BLaER1 treated with 17β-estradiol and CSF1 and Interleukin-3, amounts not matched to agents 10 nM and 100 nM (cell line): ENCODE measurements at regions not wholly inside any gene's neighbourhood (a gene's known extent, or its start where the extent isn't known, plus 50 kb on each side); places are given as distances from the start of the nearest gene placed in this dataset.

Experiments used
- H3K27ac ChIP-seq, 11 experiments: shearing (Covaris generic); formaldehyde crosslinking; 2 replicates each; pipeline ENCODE4 v1.8.1; 2022
- H3K27me3 ChIP-seq, 11 experiments: shearing (Covaris generic); formaldehyde crosslinking; 2 replicates each; pipeline ENCODE4 v1.8.1; 2022
- H3K36me3 ChIP-seq, 11 experiments: shearing (Covaris generic); formaldehyde crosslinking; 2 replicates each; pipeline ENCODE4 v1.8.1; 2022
- H3K4me1 ChIP-seq, 10 experiments: shearing (Covaris generic); formaldehyde crosslinking; 2 replicates each; pipeline ENCODE4 v1.8.1; 2022
- H3K4me2 ChIP-seq, 11 experiments: shearing (Covaris generic); formaldehyde crosslinking; 2 replicates each; pipeline ENCODE4 v1.8.1; 2022
- H3K4me3 ChIP-seq, 10 experiments: shearing (Covaris generic); formaldehyde crosslinking; 2 replicates each; pipeline ENCODE4 v1.8.1; 2022
- H3K9ac ChIP-seq, 11 experiments: shearing (Covaris generic); formaldehyde crosslinking; 2 replicates each; pipeline ENCODE4 v1.8.1; 2022
- H3K9me3 ChIP-seq, 11 experiments: shearing (Covaris generic); formaldehyde crosslinking; replicated peaks in 1 of 11; 2 replicates each; pipeline ENCODE4 v1.8.1; 2022
- H4K20me1 ChIP-seq, 11 experiments: shearing (Covaris generic); formaldehyde crosslinking; 2 replicates each; pipeline ENCODE4 v1.8.1; 2022
- Cebpa-rat ChIP-seq, 11 experiments: shearing (Covaris generic); IDR thresholded peaks; 2 replicates each; pipeline ENCODE4 v1.8.1; 2022

DNA sequence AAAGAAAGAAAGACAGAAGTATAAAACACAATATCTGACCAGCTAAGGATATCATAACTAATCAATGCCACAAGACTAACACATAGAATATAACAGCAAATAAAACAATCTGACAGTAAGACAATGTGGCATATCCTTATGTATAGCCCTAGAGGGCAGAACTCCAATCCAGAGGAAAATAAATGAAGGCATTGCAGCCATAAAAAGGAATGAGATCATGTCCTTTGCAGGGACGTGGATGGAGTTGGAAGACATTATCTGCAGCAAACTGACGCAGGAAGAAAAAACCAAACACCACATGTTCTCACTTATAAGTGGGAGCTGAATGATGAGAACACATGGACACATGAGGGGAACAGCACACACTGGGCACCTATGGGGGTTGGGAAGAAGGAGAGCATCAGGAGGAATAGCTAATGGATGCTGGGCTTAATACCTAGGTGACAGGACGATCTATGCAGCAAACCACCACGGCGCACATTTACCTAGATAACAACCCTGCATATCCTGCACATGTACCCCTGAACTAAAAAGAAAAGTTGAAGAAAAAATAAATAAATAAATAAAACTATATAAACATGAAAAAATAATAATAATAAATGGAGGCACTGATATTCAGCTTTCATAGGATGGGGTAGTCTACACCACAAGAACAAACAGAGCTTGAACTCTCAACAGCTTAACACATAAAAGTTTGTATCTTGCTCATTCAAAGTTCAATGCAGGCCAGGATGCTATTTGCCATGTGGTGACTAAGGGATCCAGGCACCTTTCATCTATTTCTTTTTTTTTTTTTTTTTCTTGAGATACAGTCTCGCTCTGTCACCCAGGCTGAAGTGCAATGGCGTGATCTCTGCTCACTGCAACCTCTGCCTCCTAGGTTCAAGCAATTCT is 66.1 kb upstream of the KAT6B start:
- Histone ChIP-seq H3K4me2 (no peak overlapping the region), H3K9me3 (peaks cover 0 to 11% (median 0%) of the 10 kb centered on the region in 11 experiments; a peak in 4 of 22 replicates), H3K27me3 (no peaks in the 10 kb centered on the region), H3K27ac (no peak overlapping the region), H4K20me1 (no peaks in the 10 kb centered on the region), H3K4me1 (peaks cover 0 to 9% (median 3%) of the 10 kb centered on the region in 10 experiments; a peak in 11 of 20 replicates), H3K4me3 (no peak overlapping the region), H3K9ac (no peak overlapping the region), H3K36me3 (no peaks in the 10 kb centered on the region)
- no peak for TF ChIP-seq Cebpa-rat (IDR thresholded peaks at IDR 0.05)

DNA sequence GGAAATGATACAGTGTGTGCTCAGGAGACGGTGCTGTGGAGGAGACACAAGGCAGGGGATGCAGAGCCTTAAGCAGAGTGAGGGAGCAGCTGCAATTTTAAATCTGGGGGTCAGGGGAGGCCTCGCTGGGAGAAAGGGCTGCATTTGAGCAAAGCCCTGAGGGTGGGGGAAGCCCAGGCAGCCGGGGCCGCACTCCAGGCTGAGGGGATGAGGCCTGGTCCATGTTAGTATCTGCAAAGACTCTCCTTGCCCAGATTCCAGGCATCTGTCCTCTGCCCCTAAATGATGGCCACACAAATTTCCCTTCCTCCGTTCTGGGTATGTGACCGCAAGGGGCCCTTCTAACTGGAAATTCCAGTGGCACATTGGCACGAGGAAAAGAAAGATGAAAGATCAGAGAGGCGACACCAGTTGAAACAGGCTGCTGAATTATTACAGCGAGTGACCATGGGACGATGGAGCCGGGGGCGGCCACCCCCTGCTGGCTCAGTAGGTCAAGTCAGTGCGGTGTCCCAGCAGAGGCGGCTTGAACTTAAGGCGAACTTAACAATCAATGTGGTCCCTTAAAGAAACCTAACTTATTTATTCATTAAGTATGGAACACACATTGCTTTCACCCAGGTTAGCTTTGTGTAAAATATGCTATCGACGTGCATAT is 62.3 kb upstream of the KAT6B start:
- Histone ChIP-seq H3K4me1 (peaks cover 0 to 5% (median 0%) of the 10 kb centered on the region in 10 experiments; a peak in 3 of 20 replicates), H4K20me1 (no peaks in the 10 kb centered on the region), H3K9ac (no peak overlapping the region), H3K9me3 (no peaks in the 10 kb centered on the region), H3K4me3 (no peak overlapping the region), H3K27ac (no peak overlapping the region), H3K36me3 (no peaks in the 10 kb centered on the region), H3K27me3 (no peaks in the 10 kb centered on the region), H3K4me2 (no peak overlapping the region; a peak in 1 of 22 replicates)
- no peak for TF ChIP-seq Cebpa-rat (IDR thresholded peaks at IDR 0.05)

- Histone ChIP-seq H3K36me3 (no peaks in the 10 kb centered on the region), H3K4me1 (peaks cover 0 to 9% (median 3%) of the 10 kb centered on the region in 10 experiments; a peak in 11 of 20 replicates), H3K4me2 (no peak overlapping the region), H3K4me3 (no peak overlapping the region), H3K9ac (no peak overlapping the region), H3K9me3 (no peaks in the 10 kb centered on the region), H4K20me1 (no peaks in the 10 kb centered on the region), H3K27ac (no peak overlapping the region), H3K27me3 (no peaks in the 10 kb centered on the region)
- no peak for TF ChIP-seq Cebpa-rat (IDR thresholded peaks at IDR 0.05)
These were observed 60.9 kb upstream of the KAT6B start for GRCh38 chr10:74765465-74765975.

- H3K9ac ChIP-seq, result no peak overlapping the region
- no peak overlapping the region for H3K4me2 ChIP-seq
- no peaks in the 10 kb centered on the region for H3K36me3 ChIP-seq
- H3K27ac ChIP-seq, result no peak overlapping the region
- H3K4me1 ChIP-seq, result peaks cover 0 to 15% (median 10%) of the 10 kb centered on the region in 10 experiments; a peak in 11 of 20 replicates
- no peak overlapping the region for H3K4me3 ChIP-seq
- H3K9me3 ChIP-seq, result no peaks in the 10 kb centered on the region
- TF ChIP-seq Cebpa-rat (IDR thresholded peaks at IDR 0.05), result no peak
- no peaks in the 10 kb centered on the region for H4K20me1 ChIP-seq
- H3K27me3 ChIP-seq, result no peaks in the 10 kb centered on the region
These were observed 59.9 kb upstream of the KAT6B start for GRCh38 chr10:74766501-74766900.

DNA sequence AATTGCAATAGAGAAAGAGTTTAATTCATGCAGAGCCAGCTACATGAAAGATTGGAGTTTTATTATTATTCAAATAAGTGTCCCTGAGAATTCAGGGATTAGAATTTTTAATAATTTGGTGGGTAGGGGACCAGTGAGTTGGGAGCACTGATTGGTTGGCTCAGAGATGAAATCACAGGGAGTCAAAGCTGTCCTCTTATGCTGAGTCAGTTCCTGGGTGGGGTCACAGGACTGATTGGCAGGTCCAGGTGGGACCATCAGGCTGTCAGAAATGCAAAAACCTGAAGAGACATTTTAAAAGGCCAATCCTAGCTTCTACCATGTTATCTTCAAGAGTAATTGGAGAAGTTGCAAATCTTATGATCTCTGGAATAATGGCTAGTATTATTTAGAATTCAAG is 56.0 kb upstream of the KAT6B start:
- H4K20me1 ChIP-seq, result no peaks in the 10 kb centered on the region
- H3K27me3 ChIP-seq, result no peaks in the 10 kb centered on the region
- no peak overlapping the region for H3K4me3 ChIP-seq
- peak overlapping the region in 4 of 11 experiments; percentile 3 to 25 (median 8); a peak in 2 of 22 replicates for H3K4me2 ChIP-seq
- H3K27ac ChIP-seq, result no peak overlapping the region
- no peak overlapping the region for H3K9ac ChIP-seq
- peaks cover 9 to 20% (median 13%) of the 10 kb centered on the region in 11 experiments for H3K9me3 ChIP-seq
- H3K4me1 ChIP-seq, result peaks cover 0 to 14% (median 9%) of the 10 kb centered on the region in 10 experiments; a peak in 11 of 20 replicates
- H3K36me3 ChIP-seq, result no peaks in the 10 kb centered on the region
- no peak for TF ChIP-seq Cebpa-rat (IDR thresholded peaks at IDR 0.05)

GRCh38 chr10:74771054-74771453 is 55.3 kb upstream of the KAT6B start:
- no peak for TF ChIP-seq Cebpa-rat (IDR thresholded peaks at IDR 0.05)
- Histone ChIP-seq H3K4me3 (no peak overlapping the region), H3K4me2 (peak overlapping the region in 4 of 11 experiments; percentile 3 to 25 (median 8); a peak in 3 of 22 replicates), H3K4me1 (peaks cover 0 to 14% (median 9%) of the 10 kb centered on the region in 10 experiments; a peak in 11 of 20 replicates), H3K9ac (no peak overlapping the region), H4K20me1 (no peaks in the 10 kb centered on the region), H3K27ac (no peak overlapping the region), H3K36me3 (no peaks in the 10 kb centered on the region), H3K27me3 (no peaks in the 10 kb centered on the region), H3K9me3 (peaks cover 15 to 27% (median 19%) of the 10 kb centered on the region in 11 experiments)

GRCh38 chr10:74775099-74775498 is 51.3 kb upstream of the KAT6B start:
- no peaks in the 10 kb centered on the region for H3K27me3 ChIP-seq
- no peak overlapping the region for H3K4me3 ChIP-seq
- H3K4me2 ChIP-seq, result no peak overlapping the region
- no peak for TF ChIP-seq Cebpa-rat (IDR thresholded peaks at IDR 0.05)
- H3K9me3 ChIP-seq, result peaks cover 46 to 64% (median 55%) of the 10 kb centered on the region in 11 experiments
- no peaks in the 10 kb centered on the region for H4K20me1 ChIP-seq
- no peak overlapping the region for H3K27ac ChIP-seq
- H3K4me1 ChIP-seq, result peaks cover 0 to 14% (median 9%) of the 10 kb centered on the region in 10 experiments; a peak in 11 of 20 replicates
- H3K36me3 ChIP-seq, result no peaks in the 10 kb centered on the region; a peak in 1 of 22 replicates
- H3K9ac ChIP-seq, result no peak overlapping the region
